ENCODE measurements at regions not wholly inside any gene's neighbourhood (a gene's known extent, or its start where the extent isn't known, plus 50 kb on each side); places are given as distances from the start of the nearest gene placed in this dataset.
"Not testable (repeated sequence)": the region's sequence is repeated elsewhere in the genome, so short reads cannot be mapped to it uniquely, and the experiment has no call there.

- DNase-seq (ENCODE audit: low spot score), result no peak
- H3K27ac ChIP-seq (ENCODE audit: poor library complexity, severe bottlenecking), result peak overlapping the region; percentile 83
These were observed 194.7 kb upstream of the KIF2B start for GRCh38 chr17:53628011-53628410.

GRCh38 chr17:53627511-53627910 lies 195.2 kb upstream of the KIF2B start:
- DNase-seq (ENCODE audit: low spot score) (no peak), ATAC-seq (ENCODE audit: low read depth) (peak; percentile 55; the same call in 2 of the 3 replicates)
- H3K4me3 ChIP-seq (ENCODE audit: severe bottlenecking), result no peak overlapping the region
- no peak for TF ChIP-seq CTCF (IDR thresholded peaks at IDR 0.05; ENCODE audit: poor library complexity, severe bottlenecking)
- no peaks in the 10 kb centered on the region for H3K36me3 ChIP-seq (ENCODE audit: low read depth)
- no peaks in the 10 kb centered on the region for H3K27me3 ChIP-seq (ENCODE audit: insufficient read depth, poor library complexity, severe bottlenecking)
- peaks cover 37% of the 10 kb centered on the region for H3K4me1 ChIP-seq (ENCODE audit: insufficient read depth, poor library complexity, severe bottlenecking)
- H3K27ac ChIP-seq (ENCODE audit: poor library complexity, severe bottlenecking), result peak overlapping the region; percentile 83
- H3K9me3 ChIP-seq (ENCODE audit: severe bottlenecking), result no peaks in the 10 kb centered on the region

More at GRCh38 chr17:53628011-53628410, 194.7 kb upstream of the KIF2B start:
- TF ChIP-seq CTCF (IDR thresholded peaks at IDR 0.05; ENCODE audit: poor library complexity, severe bottlenecking), result no peak
- Histone ChIP-seq H3K4me1 (ENCODE audit: insufficient read depth, poor library complexity, severe bottlenecking) (peaks cover 37% of the 10 kb centered on the region), H3K9me3 (ENCODE audit: severe bottlenecking) (no peaks in the 10 kb centered on the region), H3K4me3 (ENCODE audit: severe bottlenecking) (no peak overlapping the region), H3K27me3 (ENCODE audit: insufficient read depth, poor library complexity, severe bottlenecking) (no peaks in the 10 kb centered on the region), H3K36me3 (ENCODE audit: low read depth) (no peaks in the 10 kb centered on the region)
- ATAC-seq (ENCODE audit: low read depth), result peak; percentile 92

- Histone ChIP-seq H3K9me3 (ENCODE audit: severe bottlenecking) (no peaks in the 10 kb centered on the region), H3K36me3 (ENCODE audit: low read depth) (no peaks in the 10 kb centered on the region), H3K27me3 (ENCODE audit: insufficient read depth, poor library complexity, severe bottlenecking) (no peaks in the 10 kb centered on the region), H3K4me1 (ENCODE audit: insufficient read depth, poor library complexity, severe bottlenecking) (peaks cover 37% of the 10 kb centered on the region), H3K4me3 (ENCODE audit: severe bottlenecking) (no peak overlapping the region), H3K27ac (ENCODE audit: poor library complexity, severe bottlenecking) (peak overlapping the region; percentile 83)
- ATAC-seq (ENCODE audit: low read depth) (peak; percentile 77), DNase-seq (ENCODE audit: low spot score) (no peak)
- no peak for TF ChIP-seq CTCF (IDR thresholded peaks at IDR 0.05; ENCODE audit: poor library complexity, severe bottlenecking)
These were observed 196.4 kb upstream of the KIF2B start for GRCh38 chr17:53626286-53626685.

GRCh38 chr17:53619025-53619424 lies 203.7 kb upstream of the KIF2B start:
- no peak overlapping the region for H3K27ac ChIP-seq (ENCODE audit: poor library complexity, severe bottlenecking)
- no peak overlapping the region for H3K4me3 ChIP-seq (ENCODE audit: severe bottlenecking)
- DNase-seq (ENCODE audit: low spot score) (no peak), ATAC-seq (ENCODE audit: low read depth) (no peak)
- no peak for TF ChIP-seq CTCF (IDR thresholded peaks at IDR 0.05; ENCODE audit: poor library complexity, severe bottlenecking)
- H3K36me3 ChIP-seq (ENCODE audit: low read depth), result no peaks in the 10 kb centered on the region; the same call in 1 of the 2 replicates
- no peaks in the 10 kb centered on the region for H3K27me3 ChIP-seq (ENCODE audit: insufficient read depth, poor library complexity, severe bottlenecking)
- no peaks in the 10 kb centered on the region for H3K4me1 ChIP-seq (ENCODE audit: insufficient read depth, poor library complexity, severe bottlenecking)
- H3K9me3 ChIP-seq (ENCODE audit: severe bottlenecking), result no peaks in the 10 kb centered on the region

- DNase-seq (ENCODE audit: low spot score); H3K4me3 ChIP-seq (ENCODE audit: severe bottlenecking); H3K36me3 ChIP-seq (ENCODE audit: low read depth); H3K9me3 ChIP-seq (ENCODE audit: severe bottlenecking); ATAC-seq (ENCODE audit: low read depth); H3K4me1 ChIP-seq (ENCODE audit: insufficient read depth, poor library complexity, severe bottlenecking); H3K27me3 ChIP-seq (ENCODE audit: insufficient read depth, poor library complexity, severe bottlenecking); H3K27ac ChIP-seq (ENCODE audit: poor library complexity, severe bottlenecking): not testable (repeated sequence)
These were observed 214.5 kb upstream of the KIF2B start for GRCh38 chr17:53608208-53608607.

Data from RWPE2 (cell line).